A549 (cell line): ENCODE measurements at regions not wholly inside any gene's neighbourhood (a gene's known extent, or its start where the extent isn't known, plus 50 kb on each side); places are given as distances from the start of the nearest gene placed in this dataset.

Experiments used
- ATAC-seq, 2 experiments: fragments of 200-7000 bp in 1 of 2; fragments of >200 bp in 1 of 2; cut with Nextera tagmentation in 1 of 2; cut with Tn5 transposase in 1 of 2; 3 replicates each; pipeline versions ENCODE4 v1.8.0 to v1.9.1; 2018 to 2020; ENCODE audit warnings: mild to moderate bottlenecking in 1 of 2, moderate library complexity in 1 of 2
- CTCF ChIA-PET: fragments of 300-600 bp; sonication (Branson Sonifier 250); formaldehyde crosslinking; extraction: SDS; loops from one replicate; lab custom pipeline; 2021; ENCODE audit warnings: antibody characterized with exemption, inconsistent platforms; lab: Yijun Ruan, JAX
- POLR2A ChIA-PET: fragments of 350-600 bp; formaldehyde crosslinking; extraction: SDS; loops from one replicate; lab custom pipeline; 2021; ENCODE audit warnings: antibody characterized with exemption, inconsistent platforms; lab: Yijun Ruan, JAX
- DNase-seq, 2 experiments: peaks; one replicate each; pipeline versions ENCODE4 v3.0.0 to v3.0.0-alpha.2; 2011 to 2016; ENCODE audit warnings: low read depth in 1 of 2, low spot score in 1 of 2
- FAIRE-seq: peaks from 2 replicates; lab custom pipeline; 2011; peaks lifted over from hg19 to GRCh38; lab: Jason Lieb, UNC
- H3K27ac ChIP-seq, 2 experiments: fragments of >200 bp; sonication (Bioruptor Twin); formaldehyde crosslinking; 3 replicates each; pipeline ENCODE4 v1.5.1; 2016 to 2017
- H3K4me1 ChIP-seq: fragments of >200 bp; sonication (Bioruptor Twin); formaldehyde crosslinking; 3 replicates; pipeline ENCODE4 v1.6.1; 2016
- H3K4me2 ChIP-seq: fragments of >200 bp; sonication (Bioruptor Twin); formaldehyde crosslinking; 3 replicates; pipeline ENCODE4 v1.6.1; 2016
- H3K4me3 ChIP-seq: fragments of >200 bp; sonication (Bioruptor Twin); formaldehyde crosslinking; 3 replicates; pipeline ENCODE4 v1.5.1; 2016
- H3K9me3 ChIP-seq: fragments of >200 bp; sonication (Bioruptor Twin); formaldehyde crosslinking; 3 replicates; pipeline ENCODE4 v1.6.1; 2016
- BCL3 ChIP-seq: fragments of >200 bp; sonication (Bioruptor Twin); formaldehyde crosslinking; IDR thresholded peaks from 3 replicates; pipeline ENCODE4 v1.6.1; 2016
- CBX2 ChIP-seq: fragments of 200-600 bp; sonication (generic); IDR thresholded peaks from 2 replicates; pipeline ENCODE4 v1.6.1; 2016; ENCODE audit warnings: low read depth, mild to moderate bottlenecking, borderline replicate concordance
- E2F6 ChIP-seq: IDR thresholded peaks from 2 replicates; pipeline ENCODE4 v1.6.1; 2012; ENCODE audit warnings: low read depth, borderline replicate concordance
- EHF ChIP-seq: fragments of 250-450 bp; sonication (Bioruptor Pico); IDR thresholded peaks from 2 replicates; pipeline ENCODE4 v1.5.0; 2020; ENCODE audit warnings: mild to moderate bottlenecking
- ELK1 ChIP-seq: fragments of 150-350 bp; IDR thresholded peaks from 2 replicates; pipeline ENCODE4 v1.6.1; 2014; ENCODE audit warnings: low read depth, mild to moderate bottlenecking, low read length
- EP300 ChIP-seq, 2 experiments: fragments of >200 bp; sonication (Bioruptor Twin); formaldehyde crosslinking; IDR thresholded peaks; 2 replicates in 1 of 2; 3 replicates in 1 of 2; pipeline ENCODE4 v1.6.1; 2016 to 2017
- ESRRA ChIP-seq: fragments of 150-350 bp; IDR thresholded peaks from 2 replicates; pipeline ENCODE4 v1.6.1; 2014; ENCODE audit warnings: mild to moderate bottlenecking, low read length, borderline replicate concordance
- FOXS1 ChIP-seq: fragments of 250-450 bp; sonication (Bioruptor Pico); IDR thresholded peaks from 2 replicates; pipeline ENCODE4 v1.5.0; 2020; ENCODE audit warnings: mild to moderate bottlenecking, moderate library complexity
- HES2 ChIP-seq: fragments of >200 bp; sonication (Bioruptor Twin); formaldehyde crosslinking; IDR thresholded peaks from 2 replicates; pipeline ENCODE4 v1.6.1; 2016
- HOXB13 ChIP-seq: fragments of 250-450 bp; sonication (Bioruptor Pico); IDR thresholded peaks from 2 replicates; pipeline ENCODE4 v1.5.0; 2020; ENCODE audit warnings: low read depth, mild to moderate bottlenecking, moderate library complexity
- JUNB ChIP-seq: fragments of >200 bp; sonication (Bioruptor Twin); formaldehyde crosslinking; IDR thresholded peaks from 2 replicates; pipeline ENCODE4 v1.6.1; 2016
- KDM1A ChIP-seq: fragments of 200-600 bp; sonication (generic); IDR thresholded peaks from 2 replicates; pipeline ENCODE4 v1.6.1; 2016; ENCODE audit warnings: low read depth, mild to moderate bottlenecking
- MAFK ChIP-seq: fragments of 450-650 bp; IDR thresholded peaks from 2 replicates; pipeline ENCODE4 v1.6.1; 2014; ENCODE audit not compliant: partially characterized antibody
- MAX ChIP-seq: IDR thresholded peaks from 2 replicates; pipeline ENCODE4 v1.6.1; 2012
- MAZ ChIP-seq: fragments of 150-350 bp; IDR thresholded peaks from 2 replicates; pipeline ENCODE4 v1.6.1; 2014; ENCODE audit warnings: antibody characterized with exemption, low read depth, low read length, borderline replicate concordance
- PBX3 ChIP-seq: IDR thresholded peaks from 2 replicates; pipeline ENCODE4 v1.6.1; 2012
- POLR2A ChIP-seq: IDR thresholded peaks from 2 replicates; pipeline ENCODE4 v1.6.1; 2012; ENCODE audit warnings: mild to moderate bottlenecking, low read length
- POLR2AphosphoS2 ChIP-seq: conservative IDR thresholded peaks from 2 replicates; pipeline ENCODE4 v1.6.1; 2012; ENCODE audit warnings: low read length, improper control_type of control experiment, inconsistent platforms
- RARB ChIP-seq: fragments of 250-450 bp; sonication (Bioruptor Pico); IDR thresholded peaks from 2 replicates; pipeline ENCODE4 v1.8.0; 2021; ENCODE audit warnings: mild to moderate bottlenecking, moderate library complexity
- RCOR1 ChIP-seq: fragments of 150-350 bp; IDR thresholded peaks from 2 replicates; pipeline ENCODE4 v1.6.1; 2014; ENCODE audit warnings: antibody characterized with exemption, low read length, low read depth
- RFX5 ChIP-seq: fragments of 450-650 bp; IDR thresholded peaks from 2 replicates; pipeline ENCODE4 v1.7.1; 2014; ENCODE audit warnings: antibody characterized with exemption, mild to moderate bottlenecking, moderate library complexity
- SREBF2 ChIP-seq: fragments of 450-650 bp; IDR thresholded peaks from 2 replicates; pipeline ENCODE4 v1.6.1; 2014; ENCODE audit warnings: mild to moderate bottlenecking, moderate library complexity
- TFCP2L1 ChIP-seq: fragments of 250-450 bp; sonication (Bioruptor Pico); IDR thresholded peaks from 2 replicates; pipeline ENCODE4 v1.5.0; 2021; ENCODE audit warnings: mild to moderate bottlenecking
- USF2 ChIP-seq: fragments of 450-650 bp; IDR thresholded peaks from 2 replicates; pipeline ENCODE4 v1.6.1; 2014; ENCODE audit warnings: antibody characterized with exemption
- ZC3H11A ChIP-seq: fragments of 450-650 bp; IDR thresholded peaks from 2 replicates; pipeline ENCODE4 v1.6.1; 2014; ENCODE audit warnings: antibody characterized with exemption, mild to moderate bottlenecking
- ZFP36 ChIP-seq: fragments of 450-650 bp; IDR thresholded peaks from 2 replicates; pipeline ENCODE4 v1.6.1; 2014; ENCODE audit warnings: borderline replicate concordance; ENCODE audit not compliant: partially characterized antibody
- ZSCAN20 ChIP-seq: fragments of 250-450 bp; sonication (Bioruptor Pico); IDR thresholded peaks from 2 replicates; pipeline ENCODE4 v1.8.0; 2022; ENCODE audit warnings: mild to moderate bottlenecking, moderate library complexity
- WGBS: methylation state at CpG from one replicate; pipeline ENCODE4 v1.1.6; 2017; ENCODE audit errors: missing lambda C conversion rate; 5-methylcytosine and 5-hydroxymethylcytosine counted together

GRCh38 chr14:99075771-99076375, 196.1 kb downstream of the BCL11B start:
- H3K9me3 ChIP-seq = peaks cover 6% of the 10 kb centered on the region; the same call in 1 of the 3 replicates
- FAIRE-seq (no peak), DNase-seq (no peak), ATAC-seq (peak in 1 of 2 experiments; percentile 25; a peak in 1 of 6 replicates)
- no peak overlapping the region for H3K4me2 ChIP-seq
- no peak overlapping the region for H3K27ac ChIP-seq
- no peaks in the 10 kb centered on the region for H3K4me1 ChIP-seq
- TF ChIP-seq CBX2 (no peak), HES2 (no peak), RARB (no peak), ZC3H11A (no peak), POLR2AphosphoS2 (no peak), POLR2A (no peak), SREBF2 (no peak), RCOR1 (no peak), ESRRA (no peak), JUNB (no peak), ZSCAN20 (CRISPR knock-in tag) (no peak), MAFK (no peak), ZFP36 (no peak), TFCP2L1 (CRISPR knock-in tag) (no peak), MAZ (no peak), RFX5 (no peak), USF2 (no peak), E2F6 (no peak)
- TF ChIP-seq, all 56 proteins: peak for 0
- H3K4me3 ChIP-seq = no peak overlapping the region
- POLR2A ChIA-PET = no interaction called here
- WGBS = 17% methylated on average over 5 of the region's 5 CpGs
- CTCF ChIA-PET = no interaction called here

GRCh38 chr14:99077076-99077843, 194.7 kb downstream of the BCL11B start:
- 20% methylated on average over 8 of the region's 8 CpGs for WGBS
- DNase-seq (no peak), ATAC-seq (no peak), FAIRE-seq (no peak)
- TF ChIP-seq E2F6 (no peak), MAX (no peak), BCL3 (no peak), EP300 (IDR thresholded peaks at IDR 0.05) (no peak), PBX3 (no peak), ELK1 (no peak), HOXB13 (no peak), RARB (no peak), POLR2A (no peak), FOXS1 (CRISPR knock-in tag) (no peak), EHF (no peak), KDM1A (no peak), RCOR1 (no peak)
- Histone ChIP-seq H3K27ac (no peak overlapping the region), H3K4me3 (no peak overlapping the region), H3K4me1 (no peaks in the 10 kb centered on the region), H3K9me3 (peaks cover 7% of the 10 kb centered on the region; the same call in 1 of the 3 replicates), H3K4me2 (no peak overlapping the region)
- CTCF ChIA-PET = no interaction called here
- POLR2A ChIA-PET = no interaction called here
